ENCODE measurements at regions not wholly inside any gene's neighbourhood (a gene's known extent, or its start where the extent isn't known, plus 50 kb on each side); places are given as distances from the start of the nearest gene placed in this dataset.

- no peak overlapping the region for H2AFZ ChIP-seq (ENCODE audit: low read length)
Measured at GRCh38 chr6:15843764-15844163, 180.9 kb upstream of the DTNBP1 start.

More at GRCh38 chr6:15843764-15844163, 180.9 kb upstream of the DTNBP1 start:
- no peak overlapping the region for H2AK5ac ChIP-seq (ENCODE audit: insufficient read length, low read length)
- Mint-ChIP-seq H3K4me1 (peaks cover 13 to 18% of the 10 kb centered on the region in 2 experiments), H3K9me3 (no peaks in the 10 kb centered on the region; a peak in 1 of 5 replicates), H3K27me3 (ENCODE audit: low read depth) (no peaks in the 10 kb centered on the region), H3K4me3 (no peak overlapping the region), H3K36me3 (ENCODE audit: insufficient read depth in 1 of 3, low read depth in 3 of 3) (no peaks in the 10 kb centered on the region), H3K27ac (peak overlapping the region in 1 of 3 experiments; percentile 60; a peak in 1 of 7 replicates)
- H2BK5ac ChIP-seq (ENCODE audit: insufficient read length, low read length), result no peak overlapping the region
- DNase-seq, result no peak
- no peak for TF ChIP-seq CTCF (conservative IDR thresholded peaks at IDR 0.05)
- H2BK15ac ChIP-seq (ENCODE audit: low read depth, low read length), result no peak overlapping the region
- H3T11ph ChIP-seq (ENCODE audit: low read length), result no peak overlapping the region
- no peaks in the 10 kb centered on the region for H3K9me3 ChIP-seq (ENCODE audit: control insufficient read depth, low read depth, low read length)
- H2BK12ac ChIP-seq (ENCODE audit: insufficient read length, low read depth, low read length), result no peak overlapping the region
- H4K91ac ChIP-seq (ENCODE audit: insufficient read length, low read depth, low read length), result no peak overlapping the region
- no peak overlapping the region for H3K23ac ChIP-seq (ENCODE audit: insufficient read length, low read depth, low read length)
- no peaks in the 10 kb centered on the region for H3K79me1 ChIP-seq (ENCODE audit: insufficient read depth, low read depth, low read length, poor library complexity, severe bottlenecking)
- no peak overlapping the region for H3K14ac ChIP-seq (ENCODE audit: insufficient read depth, low read length)
- H3K56ac ChIP-seq (ENCODE audit: insufficient read length, low read depth, low read length), result no peak overlapping the region
- H4K8ac ChIP-seq (replicated peaks; ENCODE audit: insufficient read length, low read depth, low read length), result no peak overlapping the region
- no peak overlapping the region for H2BK20ac ChIP-seq (ENCODE audit: low read depth, low read length, poor library complexity, severe bottlenecking)
- no peak overlapping the region for H3K27ac ChIP-seq (ENCODE audit: insufficient read length, low read depth, low read length)
- no peaks in the 10 kb centered on the region for H3K23me2 ChIP-seq (ENCODE audit: insufficient read length, low read depth, low read length, poor library complexity, severe bottlenecking)
- no peak overlapping the region for H3K4ac ChIP-seq (ENCODE audit: low read depth, low read length)
- no peak overlapping the region for H4K5ac ChIP-seq (ENCODE audit: insufficient read length, low read depth, low read length)
- H4K20me1 ChIP-seq (ENCODE audit: control insufficient read depth, insufficient read depth, insufficient read length), result no peaks in the 10 kb centered on the region
- H2BK120ac ChIP-seq (ENCODE audit: low read depth, low read length, poor library complexity, severe bottlenecking), result no peak overlapping the region
- H3K18ac ChIP-seq (ENCODE audit: insufficient read length, low read depth, low read length), result no peak overlapping the region
- no peak overlapping the region for H3K9ac ChIP-seq (ENCODE audit: extremely low read depth, insufficient read length, low read length)
- no peak overlapping the region for H3K4me2 ChIP-seq (ENCODE audit: insufficient read depth, insufficient read length, low read length)
- H3K4me1 ChIP-seq (ENCODE audit: insufficient read depth, low read length), result peaks cover 3% of the 10 kb centered on the region; the same call in 1 of the 2 replicates
- H3K79me2 ChIP-seq (ENCODE audit: insufficient read depth, low read length), result no peaks in the 10 kb centered on the region
- H3K27me3 ChIP-seq (ENCODE audit: insufficient read depth, low read length), result 0 out of 2 replicates have a peak, but pooled peaks cover 2% of the 10 kb centered on the region
